C4-2B (cell line): ENCODE measurements at regions not wholly inside any gene's neighbourhood (a gene's known extent, or its start where the extent isn't known, plus 50 kb on each side); places are given as distances from the start of the nearest gene placed in this dataset.

ENCODE experiments used
- CTCF ChIP-seq: fragments of 450-650 bp; conservative IDR thresholded peaks from 2 replicates; pipeline ENCODE4 v1.5.1; 2017; ENCODE audit warnings: mild to moderate bottlenecking
- ZFX ChIP-seq: fragments of 450-650 bp; IDR thresholded peaks from 2 replicates; pipeline ENCODE4 v1.6.1; 2017

- TF ChIP-seq CTCF (no peak), ZFX (no peak)
These were observed 636.6 kb downstream of the MID1IP1 start for GRCh38 chrX:39437670-39438441.
